ENCODE measurements at regions not wholly inside any gene's neighbourhood (a gene's known extent, or its start where the extent isn't known, plus 50 kb on each side); places are given as distances from the start of the nearest gene placed in this dataset.

GRCh38 chr5:27275345-27275744, 237.0 kb upstream of the CDH9 start:
- no peak for DNase-seq

GRCh38 chr5:27269766-27270165, 231.4 kb upstream of the CDH9 start:
- no peak for DNase-seq

GRCh38 chr5:27267209-27267824, 228.9 kb upstream of the CDH9 start:
- DNase-seq: no peak

- no peak for DNase-seq
Observed at GRCh38 chr5:27266184-27266583, 227.8 kb upstream of the CDH9 start.

GRCh38 chr5:27257696-27258095, 219.3 kb upstream of the CDH9 start:
- no peak for DNase-seq

DNA sequence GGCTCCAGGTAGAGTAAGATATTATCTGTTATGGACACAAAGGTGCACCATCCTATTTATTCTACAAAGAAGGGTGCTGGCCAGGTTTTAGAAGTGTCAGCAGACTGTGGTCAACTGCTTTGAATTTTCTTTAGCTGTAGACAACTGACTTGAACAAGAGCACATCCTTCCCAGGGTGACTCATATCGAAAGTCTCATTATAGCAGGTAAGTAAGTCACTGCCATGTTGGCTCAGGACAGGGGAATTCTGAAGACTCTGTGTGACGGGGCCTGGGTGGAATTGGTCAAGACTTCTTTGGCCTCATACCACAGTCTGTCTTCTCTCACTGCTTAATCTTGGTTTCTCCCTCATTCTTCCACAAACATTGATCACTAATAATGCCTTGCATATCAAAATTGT, 214.5 kb upstream of the CDH9 start:
- DNase-seq: no peak

DNA sequence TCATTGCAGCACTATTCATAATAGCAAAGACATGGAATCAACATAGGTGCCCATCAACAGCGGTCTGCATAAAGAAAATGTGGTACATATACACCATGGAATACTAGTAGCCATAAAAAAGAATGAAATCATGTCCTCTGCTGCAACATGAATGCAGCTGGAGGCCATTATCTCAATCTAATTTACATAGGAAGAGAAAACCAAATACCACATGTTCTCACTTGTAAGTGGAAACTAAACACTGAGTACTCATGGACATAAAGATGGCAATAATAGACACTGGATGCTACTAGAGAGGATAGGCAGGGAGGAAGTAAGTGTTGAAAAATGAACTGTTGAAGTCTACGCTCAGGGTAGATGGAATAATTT, 203.9 kb upstream of the CDH9 start:
- DNase-seq: no peak

GRCh38 chr5:27241564-27242257, 203.3 kb upstream of the CDH9 start:
- DNase-seq: no peak

DNA sequence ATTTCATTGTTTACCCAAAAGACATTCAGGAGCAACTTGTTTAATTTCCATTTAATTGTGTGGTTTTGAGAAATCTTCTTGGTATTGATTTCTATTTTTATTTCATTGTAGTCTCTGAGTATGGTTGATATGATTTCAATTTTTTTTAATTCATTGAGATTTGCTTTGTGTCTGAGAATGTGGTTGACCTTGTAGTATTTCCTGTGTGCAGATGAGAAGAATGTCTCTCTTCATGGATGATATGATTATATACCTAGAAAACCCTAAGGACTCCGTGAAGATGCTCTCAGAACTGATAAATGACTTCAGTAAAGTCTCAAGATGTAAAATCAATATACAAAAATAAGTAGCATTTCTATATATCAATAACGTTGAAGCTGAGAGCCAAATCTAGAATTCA, 202.4 kb upstream of the CDH9 start:
- no peak for DNase-seq

GRCh38 chr5:27234916-27235315, 196.5 kb upstream of the CDH9 start:
- no peak for DNase-seq

- no peak for DNase-seq
Observed at GRCh38 chr5:27221410-27221809, 183.0 kb upstream of the CDH9 start.

DNA sequence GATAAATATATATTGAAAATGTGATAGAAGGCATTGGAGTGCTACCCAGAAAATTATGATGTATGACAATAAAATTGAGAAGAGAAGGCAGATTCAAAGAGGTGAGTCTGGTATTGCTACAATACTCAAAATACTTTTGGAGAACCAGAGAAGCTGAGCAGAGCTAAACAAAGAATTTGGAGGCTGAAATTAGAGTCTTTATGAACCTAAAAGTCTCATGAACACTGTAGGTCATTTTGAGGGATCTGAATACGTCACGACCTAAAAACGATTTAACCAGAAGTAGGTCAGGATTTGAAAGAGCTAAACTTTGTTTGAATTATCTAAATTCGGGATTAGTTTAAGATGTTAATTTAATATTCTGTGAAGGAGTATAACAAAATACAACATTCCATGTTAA, 182.4 kb upstream of the CDH9 start:
- DNase-seq: no peak

GRCh38 chr5:27217977-27218376, 179.6 kb upstream of the CDH9 start:
- no peak for DNase-seq

GRCh38 chr5:27217155-27217956, 179.0 kb upstream of the CDH9 start:
- no peak for DNase-seq

DNA sequence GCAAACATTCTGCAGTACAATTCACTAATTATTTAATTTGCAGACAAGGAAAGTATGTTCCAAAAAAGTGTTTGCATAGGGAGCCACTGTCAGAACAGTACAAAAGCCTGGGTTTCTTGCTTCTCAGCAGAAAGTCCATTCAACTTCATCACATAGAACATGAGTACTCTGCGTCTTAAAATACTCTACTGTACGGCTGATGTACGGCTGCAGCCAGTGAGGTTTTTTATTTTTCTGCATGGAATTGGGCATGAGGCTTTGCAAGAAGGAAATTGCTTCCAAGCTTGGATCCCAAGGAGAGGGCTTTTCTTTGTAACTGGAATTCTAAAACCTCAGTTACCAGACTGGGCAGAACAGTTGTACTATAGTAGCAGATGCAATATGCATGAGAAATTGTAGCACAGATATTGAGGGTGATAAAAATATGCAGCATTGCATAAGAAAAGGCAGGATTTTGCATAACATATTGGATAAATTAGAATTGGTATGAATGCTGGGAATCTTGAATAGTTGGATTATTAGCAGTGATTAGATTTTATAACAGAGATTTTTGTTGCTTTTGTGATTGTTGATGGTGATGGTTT, 178.1 kb upstream of the CDH9 start:
- DNase-seq: no peak

GRCh38 chr5:27208051-27208450, 169.7 kb upstream of the CDH9 start:
- no peak for DNase-seq

GRCh38 chr5:27191786-27192510, 153.6 kb upstream of the CDH9 start:
- no peak for DNase-seq

GRCh38 chr5:27172693-27173092, 134.3 kb upstream of the CDH9 start:
- no peak for DNase-seq

GRCh38 chr5:27171761-27172261, 133.4 kb upstream of the CDH9 start:
- DNase-seq: no peak

GRCh38 chr5:27158775-27159174, 120.4 kb upstream of the CDH9 start:
- no peak for DNase-seq

DNA sequence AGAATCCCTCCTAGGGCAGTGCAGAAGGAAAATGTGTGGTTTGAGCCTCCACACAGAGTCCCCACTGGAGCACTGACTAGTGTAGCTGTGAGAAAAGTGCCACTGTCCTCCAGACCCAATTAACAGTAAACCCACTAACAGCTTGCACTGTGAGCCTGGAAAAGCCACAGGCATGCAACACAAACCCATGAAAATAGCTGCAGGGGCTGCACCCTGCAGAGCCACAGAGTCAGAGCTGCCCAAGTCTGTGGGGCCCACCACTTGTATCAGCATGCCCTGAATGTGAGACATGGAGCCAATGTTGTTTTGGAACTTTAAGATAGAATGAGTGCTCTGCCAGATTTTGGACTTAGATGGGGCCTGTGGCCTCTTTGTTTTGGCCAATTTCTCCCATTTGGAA, 119.8 kb upstream of the CDH9 start:
- no peak for DNase-seq

DNA sequence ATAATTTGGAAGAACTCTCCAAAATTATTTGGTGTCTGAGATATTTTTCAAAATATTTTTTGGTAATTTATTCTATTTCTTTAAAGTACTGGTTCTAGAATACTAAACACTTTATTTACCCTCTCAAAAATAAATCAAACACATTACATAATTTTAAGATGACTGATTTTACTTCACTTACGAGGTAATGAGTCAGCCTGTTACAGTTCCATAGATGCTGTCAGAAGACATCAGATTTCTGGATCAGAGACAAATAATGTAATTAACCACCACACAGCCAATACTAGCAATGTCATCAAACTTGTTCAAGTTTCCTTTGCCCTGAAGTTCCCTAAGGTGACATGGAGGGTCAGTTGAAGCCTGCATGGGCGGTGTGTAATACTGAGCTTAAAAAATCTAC, 106.1 kb upstream of the CDH9 start:
- DNase-seq: no peak

DNA sequence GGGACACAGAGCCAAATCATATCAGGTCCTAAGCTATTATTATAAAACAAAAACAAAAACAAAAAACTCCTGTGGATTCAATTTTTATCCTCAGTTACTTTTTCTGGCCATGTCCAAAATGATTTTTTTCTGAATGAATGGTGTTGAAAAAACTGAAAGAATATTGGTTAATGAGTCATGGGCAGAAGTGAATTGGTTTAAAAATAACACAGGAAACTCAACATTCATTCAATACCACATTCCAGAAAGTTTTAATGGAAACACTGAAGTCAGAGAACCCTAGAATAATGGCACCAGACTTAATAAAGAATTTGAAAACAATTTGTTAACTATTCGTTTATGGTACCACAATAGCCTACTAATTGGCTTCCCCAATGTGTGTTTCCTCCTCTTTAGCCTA, 102.4 kb upstream of the CDH9 start:
- no peak for DNase-seq
